ENCODE measurements at regions not wholly inside any gene's neighbourhood (a gene's known extent, or its start where the extent isn't known, plus 50 kb on each side); places are given as distances from the start of the nearest gene placed in this dataset.

DNA sequence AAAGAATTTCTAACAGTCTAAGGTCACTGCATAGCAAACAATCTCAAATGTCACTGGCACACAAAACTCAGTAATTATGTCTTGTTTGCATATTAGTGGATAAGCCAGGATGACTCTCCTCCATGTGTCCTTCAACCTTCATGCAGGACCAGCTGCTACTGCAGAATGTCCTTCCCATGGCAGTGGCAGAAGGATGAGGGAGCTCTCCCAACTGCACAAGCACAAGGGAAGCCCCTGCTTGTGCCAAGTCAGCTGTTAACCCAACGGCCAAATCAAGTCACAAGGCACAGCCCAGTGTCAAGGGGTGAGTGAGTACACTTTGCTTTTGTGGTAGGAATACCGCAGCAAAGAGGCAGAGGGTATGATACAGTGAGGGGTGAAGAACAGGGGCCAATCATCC, 59.3 kb upstream of the VWC2 start:
- TF ChIP-seq, protein P1, sequence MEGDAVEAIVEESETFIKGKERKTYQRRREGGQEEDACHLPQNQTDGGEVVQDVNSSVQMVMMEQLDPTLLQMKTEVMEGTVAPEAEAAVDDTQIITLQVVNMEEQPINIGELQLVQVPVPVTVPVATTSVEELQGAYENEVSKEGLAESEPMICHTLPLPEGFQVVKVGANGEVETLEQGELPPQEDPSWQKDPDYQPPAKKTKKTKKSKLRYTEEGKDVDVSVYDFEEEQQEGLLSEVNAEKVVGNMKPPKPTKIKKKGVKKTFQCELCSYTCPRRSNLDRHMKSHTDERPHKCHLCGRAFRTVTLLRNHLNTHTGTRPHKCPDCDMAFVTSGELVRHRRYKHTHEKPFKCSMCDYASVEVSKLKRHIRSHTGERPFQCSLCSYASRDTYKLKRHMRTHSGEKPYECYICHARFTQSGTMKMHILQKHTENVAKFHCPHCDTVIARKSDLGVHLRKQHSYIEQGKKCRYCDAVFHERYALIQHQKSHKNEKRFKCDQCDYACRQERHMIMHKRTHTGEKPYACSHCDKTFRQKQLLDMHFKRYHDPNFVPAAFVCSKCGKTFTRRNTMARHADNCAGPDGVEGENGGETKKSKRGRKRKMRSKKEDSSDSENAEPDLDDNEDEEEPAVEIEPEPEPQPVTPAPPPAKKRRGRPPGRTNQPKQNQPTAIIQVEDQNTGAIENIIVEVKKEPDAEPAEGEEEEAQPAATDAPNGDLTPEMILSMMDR (IDR thresholded peaks at IDR 0.05): no peak
- TF ChIP-seq POLR2A (IDR thresholded peaks at IDR 0.05): no peak
